ENCODE measurements at regions not wholly inside any gene's neighbourhood (a gene's known extent, or its start where the extent isn't known, plus 50 kb on each side); places are given as distances from the start of the nearest gene placed in this dataset.

- no peak overlapping the region for H3K9ac ChIP-seq (ENCODE audit: extremely low read depth, insufficient read length, low read length)
- H3K27me3 ChIP-seq (ENCODE audit: insufficient read depth, low read length), result no peaks in the 10 kb centered on the region
- no peak overlapping the region for H2AFZ ChIP-seq (ENCODE audit: low read length)
- no peak overlapping the region for H2BK15ac ChIP-seq (ENCODE audit: low read depth, low read length)
- H3K56ac ChIP-seq (ENCODE audit: insufficient read length, low read depth, low read length), result no peak overlapping the region
- no peak overlapping the region for H3T11ph ChIP-seq (ENCODE audit: low read length)
- DNase-seq, result no peak
- peaks cover 2% of the 10 kb centered on the region in 2 experiments; a peak in 4 of 5 replicates for H3K9me3 Mint-ChIP-seq
- H4K8ac ChIP-seq (replicated peaks; ENCODE audit: insufficient read length, low read depth, low read length), result no peak overlapping the region
- no CpG with 5 or more reads among the region's 2 CpGs for WGBS (ENCODE audit: extremely low coverage, insufficient read length, low lambda C conversion rate)
- no peak overlapping the region for H3K18ac ChIP-seq (ENCODE audit: insufficient read length, low read depth, low read length)
- H2BK5ac ChIP-seq (ENCODE audit: insufficient read length, low read length), result no peak overlapping the region
- no peak for TF ChIP-seq CTCF (conservative IDR thresholded peaks at IDR 0.05)
- no peak overlapping the region for H2BK120ac ChIP-seq (ENCODE audit: low read depth, low read length, poor library complexity, severe bottlenecking)
- H3K9me3 ChIP-seq (ENCODE audit: control insufficient read depth, low read depth, low read length), result no peaks in the 10 kb centered on the region
- H3K4me3 Mint-ChIP-seq, result no peak overlapping the region
- no peaks in the 10 kb centered on the region for H3K23me2 ChIP-seq (ENCODE audit: insufficient read length, low read depth, low read length, poor library complexity, severe bottlenecking)
- no peak overlapping the region for H3K14ac ChIP-seq (ENCODE audit: insufficient read depth, low read length)
- no peaks in the 10 kb centered on the region for H3K79me1 ChIP-seq (ENCODE audit: insufficient read depth, low read depth, low read length, poor library complexity, severe bottlenecking)
- H4K91ac ChIP-seq (ENCODE audit: insufficient read length, low read depth, low read length), result no peak overlapping the region
- no peak overlapping the region for H3K4me2 ChIP-seq (ENCODE audit: insufficient read depth, insufficient read length, low read length)
- no peak overlapping the region for H3K23ac ChIP-seq (ENCODE audit: insufficient read length, low read depth, low read length)
- no peak overlapping the region for H3K27ac ChIP-seq (ENCODE audit: insufficient read length, low read depth, low read length)
- no peak overlapping the region for H3K4ac ChIP-seq (ENCODE audit: low read depth, low read length)
- H4K5ac ChIP-seq (ENCODE audit: insufficient read length, low read depth, low read length), result no peak overlapping the region
- H3K4me1 ChIP-seq (ENCODE audit: insufficient read depth, low read length), result no peaks in the 10 kb centered on the region; the same call in 1 of the 2 replicates
- no peak overlapping the region for H2AK5ac ChIP-seq (ENCODE audit: insufficient read length, low read length)
- H3K36me3 Mint-ChIP-seq (ENCODE audit: insufficient read depth in 1 of 3, low read depth in 3 of 3), result peaks cover 0 to 1% (median 0%) of the 10 kb centered on the region in 3 experiments; a peak in 3 of 7 replicates
- H3K4me1 Mint-ChIP-seq, result peaks cover 11 to 14% of the 10 kb centered on the region in 2 experiments
- no peaks in the 10 kb centered on the region for H4K20me1 ChIP-seq (ENCODE audit: control insufficient read depth, insufficient read depth, insufficient read length)
- no peak overlapping the region for H3K27ac Mint-ChIP-seq
- H3K27me3 Mint-ChIP-seq (ENCODE audit: low read depth), result no peaks in the 10 kb centered on the region
- H2BK12ac ChIP-seq (ENCODE audit: insufficient read length, low read depth, low read length), result no peak overlapping the region
- H2BK20ac ChIP-seq (ENCODE audit: low read depth, low read length, poor library complexity, severe bottlenecking), result no peak overlapping the region
- no peaks in the 10 kb centered on the region for H3K79me2 ChIP-seq (ENCODE audit: insufficient read depth, low read length)
These were observed 211.5 kb upstream of the CPNE8 start for GRCh38 chr12:39116861-39117260.

Measured in H9 (cell line).